GM18873 (cell line): ENCODE measurements at regions not wholly inside any gene's neighbourhood (a gene's known extent, or its start where the extent isn't known, plus 50 kb on each side); places are given as distances from the start of the nearest gene placed in this dataset.

Experiments
- ATAC-seq: cut with Tn5 transposase; IDR thresholded peaks from one replicate; pipeline ENCODE4 v1.9.1; 2021; ENCODE audit warnings: mild to moderate bottlenecking, moderate library complexity, moderate number of reproducible peaks; ENCODE audit not compliant: unreplicated experiment, low FRiP score

- no peak for ATAC-seq
Observed at GRCh38 chr6:126280287-126280686, 59.6 kb upstream of the CENPW start.

GRCh38 chr6:126285871-126286365 lies 54.0 kb upstream of the CENPW start:
- ATAC-seq: no peak
